ENCODE measurements at regions not wholly inside any gene's neighbourhood (a gene's known extent, or its start where the extent isn't known, plus 50 kb on each side); places are given as distances from the start of the nearest gene placed in this dataset.
"Not testable (repeated sequence)": the region's sequence is repeated elsewhere in the genome, so short reads cannot be mapped to it uniquely, and the experiment has no call there.

GRCh38 chr14:101294136-101294535 is 267.2 kb upstream of the DIO3 start:
- H3K27me3 ChIP-seq (ENCODE audit: control insufficient read depth in 2 of 2, insufficient read depth in 2 of 2, low read length in 2 of 2) = no peaks in the 10 kb centered on the region
- no peak overlapping the region for H3K4me3 ChIP-seq (replicated peaks in 1 of 3; ENCODE audit: insufficient read depth in 1 of 3, low read depth in 1 of 3, low read length in 3 of 3)
- H3K9me1 ChIP-seq (replicated peaks; ENCODE audit: control insufficient read depth, extremely low read depth, insufficient read depth, low read length) = no peaks in the 10 kb centered on the region
- H3K4me1 ChIP-seq (ENCODE audit: control insufficient read depth, extremely low read depth, insufficient read depth, low read length) = no peaks in the 10 kb centered on the region
- no peaks in the 10 kb centered on the region for H3K9me3 ChIP-seq (replicated peaks; ENCODE audit: control insufficient read depth, insufficient read depth, low read length)
- FAIRE-seq (no peak), DNase-seq (ENCODE audit: low read depth, low spot score) (no peak)
- CTCF ChIA-PET = no interaction called here
- intact Hi-C loops (cut with micrococcal nuclease) = no loop called here
- H3K36me3 ChIP-seq (ENCODE audit: control insufficient read depth in 2 of 2, extremely low read depth in 1 of 2, insufficient read depth in 2 of 2, low read length in 2 of 2) = no peaks in the 10 kb centered on the region
- dilution Hi-C loops (cut with MboI; ENCODE audit: extremely low pct_ligation_motif_present, low sequenced_read_pairs) = no loop called here
- H3K79me2 ChIP-seq (ENCODE audit: control insufficient read depth, insufficient read depth, low read length) = no peaks in the 10 kb centered on the region
- TF ChIP-seq CTCF (IDR thresholded peaks at IDR 0.05; ENCODE audit: extremely low read depth in 1 of 2, insufficient read depth in 1 of 2, low read depth in 1 of 2, low read length in 2 of 2) (no peak), GATA2 (IDR thresholded peaks at IDR 0.05; ENCODE audit: insufficient read depth, insufficient read length, low read depth, low read length) (no peak), POLR2AphosphoS5 (IDR thresholded peaks at IDR 0.05; ENCODE audit: insufficient read depth, low read depth, low read length) (no peak), JUN (IDR thresholded peaks at IDR 0.05; ENCODE audit: borderline replicate concordance, insufficient read depth, insufficient read length, low read depth) (no peak), EZH2 (IDR thresholded peaks at IDR 0.05; ENCODE audit: borderline replicate concordance, low read depth, low read length, severe bottlenecking) (no peak), POLR2A (IDR thresholded peaks at IDR 0.05; ENCODE audit: low read depth, low read length) (no peak), FOS (IDR thresholded peaks at IDR 0.05; ENCODE audit: borderline replicate concordance, insufficient read depth, low read length) (no peak), MYC (IDR thresholded peaks at IDR 0.05; ENCODE audit: low read depth, low read length) (no peak)
- TF ChIP-seq, protein P1, sequence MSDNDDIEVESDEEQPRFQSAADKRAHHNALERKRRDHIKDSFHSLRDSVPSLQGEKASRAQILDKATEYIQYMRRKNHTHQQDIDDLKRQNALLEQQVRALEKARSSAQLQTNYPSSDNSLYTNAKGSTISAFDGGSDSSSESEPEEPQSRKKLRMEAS (IDR thresholded peaks at IDR 0.05; ENCODE audit: insufficient read depth, insufficient read length) = no peak
- no peak overlapping the region for H3K9ac ChIP-seq (replicated peaks; ENCODE audit: extremely low read depth, insufficient read depth, low read length)
- H3K27ac ChIP-seq (ENCODE audit: insufficient read depth, low read depth, low read length) = no peak overlapping the region
- no peaks in the 10 kb centered on the region for H4K20me1 ChIP-seq (replicated peaks; ENCODE audit: control insufficient read depth, extremely low read depth, insufficient read depth, low read length)
- POLR2A ChIA-PET = no interaction called here
- H2AFZ ChIP-seq (ENCODE audit: low read depth, low read length) = no peak overlapping the region
- H3K4me2 ChIP-seq (ENCODE audit: insufficient read depth, low read length) = no peak overlapping the region
- BruUV-seq (replicated peaks) = no TSS peak

DNA sequence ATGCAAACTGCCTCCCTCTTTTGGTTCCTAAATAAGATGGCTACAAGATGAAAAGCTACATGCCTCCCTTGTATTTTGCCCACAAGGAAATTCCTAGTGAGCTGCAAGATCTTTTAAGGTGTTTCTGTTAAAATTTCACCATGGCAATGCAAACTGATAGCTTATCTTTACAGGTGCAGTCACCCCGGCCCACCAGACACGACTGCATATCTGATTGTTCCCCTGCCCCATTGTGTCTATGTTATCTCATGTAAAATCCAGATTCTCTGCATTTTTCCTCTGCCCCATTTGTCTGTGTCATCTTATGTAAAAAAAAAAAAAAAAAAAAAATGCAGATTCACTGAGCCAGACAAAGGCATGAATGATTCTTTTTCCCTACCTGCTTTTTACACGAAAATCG is 261.5 kb upstream of the DIO3 start:
- intact Hi-C loops (cut with micrococcal nuclease) = loop anchor here (2.0 kb wide), 1 partner anchor 63 kb away; no protein-coding TSS in a partner anchor
- H3K27ac ChIP-seq (ENCODE audit: insufficient read depth, low read depth, low read length); BruUV-seq (replicated peaks); H3K27me3 ChIP-seq (ENCODE audit: control insufficient read depth in 2 of 2, insufficient read depth in 2 of 2, low read length in 2 of 2); H3K4me3 ChIP-seq (replicated peaks in 1 of 3; ENCODE audit: insufficient read depth in 1 of 3, low read depth in 1 of 3, low read length in 3 of 3); H3K9me1 ChIP-seq (replicated peaks; ENCODE audit: control insufficient read depth, extremely low read depth, insufficient read depth, low read length); FAIRE-seq; H3K79me2 ChIP-seq (ENCODE audit: control insufficient read depth, insufficient read depth, low read length); dilution Hi-C loops (cut with MboI; ENCODE audit: extremely low pct_ligation_motif_present, low sequenced_read_pairs); DNase-seq (ENCODE audit: low read depth, low spot score); H2AFZ ChIP-seq (ENCODE audit: low read depth, low read length); H3K9me3 ChIP-seq (replicated peaks; ENCODE audit: control insufficient read depth, insufficient read depth, low read length); H3K4me2 ChIP-seq (ENCODE audit: insufficient read depth, low read length); H4K20me1 ChIP-seq (replicated peaks; ENCODE audit: control insufficient read depth, extremely low read depth, insufficient read depth, low read length); CTCF ChIA-PET; H3K9ac ChIP-seq (replicated peaks; ENCODE audit: extremely low read depth, insufficient read depth, low read length); H3K4me1 ChIP-seq (ENCODE audit: control insufficient read depth, extremely low read depth, insufficient read depth, low read length); H3K36me3 ChIP-seq (ENCODE audit: control insufficient read depth in 2 of 2, extremely low read depth in 1 of 2, insufficient read depth in 2 of 2, low read length in 2 of 2): not testable (repeated sequence)
- POLR2A ChIA-PET = interaction anchor here (0.6 kb wide), 1 partner anchor 399 kb away, joined by 6 read pairs; no protein-coding TSS in a partner anchor

All from endothelial cell of umbilical vein (primary cell).